HCT116 (cell line): ENCODE measurements at regions not wholly inside any gene's neighbourhood (a gene's known extent, or its start where the extent isn't known, plus 50 kb on each side); places are given as distances from the start of the nearest gene placed in this dataset.

ENCODE experiments used
- ATAC-seq: fragments of 200-7000 bp; cut with Tn5 transposase; 2 replicates; pipeline ENCODE4 v1.9.1; 2020; ENCODE audit warnings: mild to moderate bottlenecking, moderate library complexity
- BruUV-seq: library from RNA; stranded (reverse); fragments of 400-500 nt; replicated peaks from 2 replicates; lab custom pipeline; 2021; lab: Mats Ljungman, UMichigan
- CTCF ChIA-PET: fragments of 300-600 bp; sonication (Branson Sonifier 250); formaldehyde crosslinking; loops from one replicate; lab custom pipeline; 2021; ENCODE audit warnings: antibody characterized with exemption; lab: Charles Lee
- POLR2A ChIA-PET: fragments of 300-600, 350-600 bp; sonication (Branson Sonifier 250); formaldehyde crosslinking; loops from one replicate; lab custom pipeline; 2021; ENCODE audit warnings: antibody characterized with exemption; lab: Charles Lee
- RAD21 ChIA-PET, 2 experiments: fragments of 300-600 bp; sonication (Branson Sonifier 250); formaldehyde crosslinking; loops; one replicate each; lab custom pipeline; 2023; ENCODE audit warnings: low total read pairs in 2 of 2; ENCODE audit not compliant: uncharacterized antibody in 2 of 2, unreplicated experiment in 2 of 2, low non-redundant PET in 1 of 2; lab: Charles Lee
- DNase-seq: peaks from one replicate; pipeline ENCODE4 v3.0.0-alpha.2; 2010; ENCODE audit warnings: low read depth, low spot score
- H2AFZ ChIP-seq: fragments of 200-600 bp; shearing (Covaris generic), sonication (generic); 2 replicates; pipeline ENCODE4 v1.6.1; 2017; ENCODE audit warnings: low read depth, mixed run types, mixed read lengths, antibody characterized with exemption, low read length; ENCODE audit not compliant: poor library complexity, severe bottlenecking
- H3K27ac ChIP-seq: 2 replicates; pipeline ENCODE4 v1.5.1; 2012; ENCODE audit warnings: low read depth, low read length
- H3K27me3 ChIP-seq: fragments of 200-600 bp; sonication (generic); 2 replicates; pipeline ENCODE4 v1.6.1; 2016; ENCODE audit warnings: mixed run types, low read length, mixed read lengths; ENCODE audit not compliant: insufficient read depth
- H3K36me3 ChIP-seq, 2 experiments: fragments of 200-500 bp in 1 of 2; fragments of 200-600 bp in 1 of 2; sonication (Bioruptor generic) in 1 of 2; sonication (generic) in 1 of 2; 2 replicates each; pipeline versions ENCODE4 v1.5.1 to v1.6.1; 2014 to 2016; ENCODE audit warnings: low read length in 2 of 2, inconsistent platforms in 1 of 2, mixed read lengths in 1 of 2, mixed run types in 1 of 2; ENCODE audit not compliant: insufficient read depth in 2 of 2, control insufficient read depth in 1 of 2
- H3K4me1 ChIP-seq, 2 experiments: fragments of 200-600 bp in 1 of 2; sonication (generic) in 1 of 2; 2 replicates each; pipeline versions ENCODE4 v1.5.1 to v1.6.1; 2012 to 2017; ENCODE audit warnings: low read length in 2 of 2, inconsistent platforms in 1 of 2, mild to moderate bottlenecking in 1 of 2, mixed read lengths in 1 of 2, mixed run types in 1 of 2, moderate library complexity in 1 of 2; ENCODE audit not compliant: insufficient read depth in 2 of 2, control insufficient read depth in 1 of 2
- H3K4me2 ChIP-seq: fragments of 200-600 bp; sonication (generic); 2 replicates; pipeline ENCODE4 v1.6.1; 2017; ENCODE audit warnings: mixed run types, low read length, mixed read lengths
- H3K4me3 ChIP-seq, 2 experiments: fragments of 200-600 bp in 1 of 2; sonication (generic) in 1 of 2; replicated peaks in 1 of 2; 2 replicates each; pipeline ENCODE4 v1.5.1; 2011 to 2016; ENCODE audit warnings: low read length in 2 of 2, control low read depth in 1 of 2, low read depth in 1 of 2, mild to moderate bottlenecking in 1 of 2, mixed read lengths in 1 of 2, mixed run types in 1 of 2
- H3K79me2 ChIP-seq: fragments of 200-600 bp; sonication (generic); 2 replicates; pipeline ENCODE4 v1.6.1; 2017; ENCODE audit warnings: mild to moderate bottlenecking, mixed run types, low read length, moderate library complexity, mixed read lengths; ENCODE audit not compliant: insufficient read depth
- H3K9ac ChIP-seq: fragments of 200-600 bp; sonication (generic); 2 replicates; pipeline ENCODE4 v1.6.1; 2016; ENCODE audit warnings: low read length, mixed read lengths
- H3K9me2 ChIP-seq: fragments of 200-600 bp; sonication (generic), shearing (Covaris generic); 2 replicates; pipeline ENCODE4 v1.6.1; 2017; ENCODE audit warnings: mixed run types, mild to moderate bottlenecking, moderate library complexity; ENCODE audit not compliant: insufficient read depth
- H3K9me3 ChIP-seq, 2 experiments: fragments of 200-500 bp in 1 of 2; fragments of 200-600 bp in 1 of 2; sonication (Bioruptor generic) in 1 of 2; sonication (generic) in 1 of 2; 2 replicates each; pipeline ENCODE4 v1.6.1; 2014 to 2017; ENCODE audit warnings: low read length in 2 of 2, mixed read lengths in 2 of 2, inconsistent platforms in 1 of 2, low read depth in 1 of 2, mild to moderate bottlenecking in 1 of 2, mixed run types in 1 of 2, moderate library complexity in 1 of 2; ENCODE audit not compliant: control insufficient read depth in 1 of 2, insufficient read depth in 1 of 2
- H4K20me1 ChIP-seq: fragments of 200-600 bp; sonication (generic), shearing (Covaris generic); 2 replicates; pipeline ENCODE4 v1.6.1; 2017; ENCODE audit warnings: mixed run types, mild to moderate bottlenecking, moderate library complexity; ENCODE audit not compliant: insufficient read depth
- ATF3 ChIP-seq: IDR thresholded peaks from 2 replicates; pipeline ENCODE4 v1.6.1; 2012
- CBX3 ChIP-seq: IDR thresholded peaks from 2 replicates; pipeline ENCODE4 v1.6.1; 2012; ENCODE audit warnings: low read depth
- CEBPB ChIP-seq: IDR thresholded peaks from 2 replicates; pipeline ENCODE4 v1.6.1; 2012; ENCODE audit warnings: low read depth
- CTCF ChIP-seq, 3 experiments: fragments of 200-600 bp in 1 of 3; sonication (generic) in 1 of 3; IDR thresholded peaks in 2 of 3; conservative IDR thresholded peaks in 1 of 3; 2 replicates each; pipeline ENCODE4 v1.5.1; 2012 to 2017; ENCODE audit warnings: low read depth in 2 of 3, low read length in 2 of 3, antibody characterized with exemption in 1 of 3, borderline replicate concordance in 1 of 3, control low read depth in 1 of 3, mild to moderate bottlenecking in 1 of 3, mixed read lengths in 1 of 3, mixed run types in 1 of 3, moderate library complexity in 1 of 3; ENCODE audit not compliant: insufficient read depth in 1 of 3
- FOSL1 ChIP-seq: IDR thresholded peaks from 2 replicates; pipeline ENCODE4 v1.6.1; 2012; ENCODE audit warnings: low read depth
- JUND ChIP-seq: IDR thresholded peaks from 2 replicates; pipeline ENCODE4 v1.6.1; 2012
- RAD21 ChIP-seq: IDR thresholded peaks from 2 replicates; pipeline ENCODE4 v1.6.1; 2012; ENCODE audit warnings: low read depth, mild to moderate bottlenecking
- REST ChIP-seq: IDR thresholded peaks from 2 replicates; pipeline ENCODE4 v1.6.1; 2012; ENCODE audit warnings: low read depth
- SP1 ChIP-seq: IDR thresholded peaks from 2 replicates; pipeline ENCODE4 v1.6.1; 2012; ENCODE audit warnings: low read depth
- TCF7L2 ChIP-seq: IDR thresholded peaks from 2 replicates; pipeline ENCODE4 v1.7.0; 2011; ENCODE audit warnings: borderline replicate concordance, inconsistent platforms; ENCODE audit not compliant: insufficient read depth, insufficient read length; ENCODE audit errors: extremely low read depth
- ZNF274 ChIP-seq: fragments of 200-500 bp; sonication (Bioruptor generic); IDR thresholded peaks from 2 replicates; pipeline ENCODE4 v1.6.1; 2014; ENCODE audit warnings: mild to moderate bottlenecking, low read depth, low read length, inconsistent platforms
- intact Hi-C: fragments of 100-400 bp; cut with micrococcal nuclease; formaldehyde crosslinking; loops from 2 replicates; pipeline ENCODE4 v1.10.0; 2022

GRCh38 chr2:188869550-188869949, 104.6 kb upstream of the COL3A1 start:
- no peaks in the 10 kb centered on the region for H4K20me1 ChIP-seq
- H3K9ac ChIP-seq = no peak overlapping the region
- ChIA-PET CTCF (no interaction called here), RAD21 (no interaction called here), POLR2A (no interaction called here)
- BruUV-seq = no TSS peak
- no peak for DNase-seq
- TF ChIP-seq REST (no peak), JUND (no peak), CBX3 (no peak), CEBPB (no peak), SP1 (no peak), ZNF274 (no peak), RAD21 (no peak), TCF7L2 (no peak), ATF3 (no peak), CTCF (IDR thresholded peaks at IDR 0.05 in 2 of 3, conservative IDR thresholded peaks at IDR 0.05 in 1 of 3; ENCODE audit: borderline replicate concordance in 1 of 3, insufficient read depth in 1 of 3, low read depth in 2 of 3, low read length in 2 of 3) (no peak), FOSL1 (no peak)
- no peaks in the 10 kb centered on the region for H3K27me3 ChIP-seq
- intact Hi-C loops = no loop called here
- H3K4me3 ChIP-seq = no peak overlapping the region
- H3K36me3 ChIP-seq = no peaks in the 10 kb centered on the region
- H3K4me1 ChIP-seq = peaks cover 0 to 4% of the 10 kb centered on the region in 2 experiments; a peak in 2 of 4 replicates
- H2AFZ ChIP-seq = no peak overlapping the region
- ATAC-seq = no peak
- no peaks in the 10 kb centered on the region for H3K79me2 ChIP-seq
- peaks cover 4 to 5% of the 10 kb centered on the region in 2 experiments; a peak in 2 of 4 replicates for H3K9me3 ChIP-seq
- H3K4me2 ChIP-seq = no peak overlapping the region
- H3K27ac ChIP-seq = no peak overlapping the region
- H3K9me2 ChIP-seq = no peaks in the 10 kb centered on the region
